ENCODE measurements at regions not wholly inside any gene's neighbourhood (a gene's known extent, or its start where the extent isn't known, plus 50 kb on each side); places are given as distances from the start of the nearest gene placed in this dataset.
A peak's percentile ranks its signal among the peaks of the same experiment; 100 is the strongest.

GRCh38 chr5:56617998-56618397 is 197.4 kb upstream of the MAP3K1 start:
- DNase-seq = no peak

DNA sequence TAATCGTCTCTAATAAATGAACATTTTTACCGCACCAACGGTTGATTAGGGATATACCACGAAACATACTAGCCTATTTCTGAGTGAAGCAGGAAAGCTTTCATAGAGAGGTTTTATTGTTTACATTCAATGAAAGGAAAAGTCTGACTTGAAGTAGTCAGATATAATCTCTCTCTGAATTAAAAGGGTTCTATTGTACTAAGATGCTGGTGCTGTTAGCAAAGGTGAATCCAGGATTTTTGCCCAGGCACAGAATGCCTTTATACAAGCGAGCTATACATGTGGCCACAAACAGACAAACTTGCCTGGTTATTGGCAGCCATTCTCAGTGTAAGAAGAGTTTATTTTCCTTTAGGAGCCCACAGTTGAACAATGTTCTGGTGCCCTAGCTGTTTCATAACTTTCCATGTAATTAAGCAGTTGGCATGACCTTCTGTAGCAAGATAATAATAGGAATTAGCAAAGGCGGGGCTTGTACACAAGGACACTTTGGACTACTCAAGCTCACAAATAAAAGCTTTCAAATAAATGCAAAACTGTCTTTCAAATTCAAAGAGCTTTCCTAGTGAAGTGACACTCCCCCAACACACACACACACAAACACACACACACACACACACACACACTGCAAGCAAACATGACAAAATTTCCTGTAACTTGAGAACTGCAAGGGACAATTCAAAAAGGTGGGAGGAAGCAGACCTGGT is 198.7 kb upstream of the MAP3K1 start:
- DNase-seq = no peak

GRCh38 chr5:56615361-56616153 is 199.8 kb upstream of the MAP3K1 start:
- DNase-seq = no peak

DNA sequence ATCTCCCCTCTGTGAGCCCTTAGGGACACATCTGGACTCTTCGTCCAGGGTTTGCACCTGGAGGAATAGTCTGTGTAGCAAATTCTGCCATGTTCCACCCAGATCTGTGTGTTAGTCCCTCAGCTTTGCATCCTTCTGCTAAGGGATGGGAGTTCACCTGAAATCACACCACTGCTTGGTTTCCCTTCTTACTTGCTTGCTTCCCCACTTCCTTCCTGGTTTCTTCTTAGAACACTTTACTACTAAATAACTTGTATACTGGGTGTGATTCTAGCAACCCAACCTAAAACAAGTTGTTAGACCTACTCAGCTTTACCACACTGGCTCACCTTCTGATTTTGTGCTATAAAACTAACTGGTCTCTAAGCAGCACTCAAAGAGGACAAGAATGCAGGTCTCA is 202.6 kb upstream of the MAP3K1 start:
- DNase-seq = no peak

- no peak for DNase-seq
These were observed 203.0 kb upstream of the MAP3K1 start for GRCh38 chr5:56612353-56612752.

GRCh38 chr5:56610093-56610698 is 205.2 kb upstream of the MAP3K1 start:
- no peak for DNase-seq

- peak; percentile 56 for DNase-seq
These were observed 207.0 kb upstream of the MAP3K1 start for GRCh38 chr5:56608217-56608925.

DNA sequence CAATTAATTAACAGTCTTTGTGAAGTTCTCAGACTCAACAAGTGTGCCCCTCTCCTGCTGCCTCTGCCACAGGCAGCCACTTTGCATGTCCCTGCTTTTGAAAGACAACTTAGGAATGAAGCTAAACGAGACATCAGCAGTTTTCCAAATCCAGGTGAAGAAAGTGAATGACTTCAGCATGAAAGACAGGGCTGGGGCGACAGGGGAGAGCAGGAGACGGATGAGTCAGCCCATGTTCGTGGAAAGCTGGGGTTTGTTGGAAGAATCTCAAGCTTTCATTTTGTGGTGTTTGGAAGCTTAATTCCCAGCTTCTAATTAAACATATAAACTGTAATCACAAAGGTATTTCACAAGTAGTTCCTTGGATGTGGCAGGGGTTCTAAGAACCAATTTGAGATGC is 207.8 kb upstream of the MAP3K1 start:
- DNase-seq = peak; percentile 71

DNA sequence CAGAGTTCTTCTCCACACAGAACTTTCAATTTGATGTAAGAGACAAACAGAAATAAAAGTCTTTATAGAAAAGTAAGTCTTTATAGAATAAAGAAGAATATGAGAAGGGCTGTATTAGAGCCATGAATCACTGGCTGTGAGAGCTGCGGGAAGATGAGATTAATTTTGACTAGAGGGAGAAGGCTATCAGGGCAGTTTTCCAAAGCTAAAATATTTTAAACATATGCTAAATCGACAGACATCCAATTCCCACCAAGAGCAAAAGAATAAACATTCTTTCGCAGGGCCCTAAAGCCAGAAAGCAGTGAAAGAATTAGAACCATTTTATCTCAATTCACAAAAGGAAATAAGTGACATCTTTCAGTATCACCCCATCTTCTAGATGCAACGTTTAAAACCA is 208.3 kb upstream of the MAP3K1 start:
- DNase-seq = peak; percentile 81

- no peak for DNase-seq
These were observed 209.2 kb upstream of the MAP3K1 start for GRCh38 chr5:56606192-56606591.

GRCh38 chr5:56605231-56605630 is 210.1 kb upstream of the MAP3K1 start:
- DNase-seq = no peak

- peak; percentile 51 for DNase-seq
These were observed 213.7 kb upstream of the MAP3K1 start for GRCh38 chr5:56601641-56602071.

DNA sequence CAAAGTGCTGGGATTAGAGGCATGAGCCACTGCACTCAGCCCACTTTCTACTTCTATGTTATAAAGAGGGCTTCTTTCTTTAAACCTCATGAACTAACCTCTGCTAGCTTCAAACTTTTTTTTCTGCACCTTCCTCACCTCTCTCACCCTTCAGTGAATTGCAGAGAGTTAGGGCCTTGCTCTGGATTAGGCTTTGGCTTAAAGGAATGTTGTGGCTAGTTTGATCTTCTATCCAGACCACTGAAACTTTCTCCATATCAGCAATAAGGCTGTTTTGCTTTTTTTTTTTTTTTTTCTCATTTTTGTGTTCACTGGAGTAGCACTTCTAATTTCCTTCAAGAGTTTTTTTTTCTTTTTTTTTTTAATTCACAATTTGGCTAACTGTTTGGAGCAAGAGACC is 216.4 kb upstream of the MAP3K1 start:
- no peak for DNase-seq

GRCh38 chr5:56596155-56596554 is 219.2 kb upstream of the MAP3K1 start:
- no peak for DNase-seq

- no peak for DNase-seq
These were observed 219.8 kb upstream of the MAP3K1 start for GRCh38 chr5:56595566-56595965.

DNA sequence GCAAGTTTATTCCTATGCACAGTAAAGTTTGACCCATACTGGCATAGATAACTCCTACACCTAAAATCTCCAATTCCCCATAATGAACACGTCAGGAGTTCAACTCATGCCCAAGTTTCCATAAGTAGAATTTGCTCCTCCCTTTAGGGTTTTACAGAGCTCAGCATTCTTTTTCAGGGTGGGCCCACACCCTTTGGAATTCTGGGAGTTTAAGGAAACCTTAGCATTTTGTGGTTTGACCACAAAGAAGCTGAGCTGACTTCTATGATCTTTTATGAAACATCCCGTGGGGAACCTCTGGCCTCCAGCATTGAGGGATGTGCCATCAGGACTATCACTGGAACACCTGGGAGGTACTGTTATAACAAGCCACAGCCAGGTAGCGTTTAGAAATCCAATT is 220.6 kb upstream of the MAP3K1 start:
- DNase-seq = peak; percentile 28

DNA sequence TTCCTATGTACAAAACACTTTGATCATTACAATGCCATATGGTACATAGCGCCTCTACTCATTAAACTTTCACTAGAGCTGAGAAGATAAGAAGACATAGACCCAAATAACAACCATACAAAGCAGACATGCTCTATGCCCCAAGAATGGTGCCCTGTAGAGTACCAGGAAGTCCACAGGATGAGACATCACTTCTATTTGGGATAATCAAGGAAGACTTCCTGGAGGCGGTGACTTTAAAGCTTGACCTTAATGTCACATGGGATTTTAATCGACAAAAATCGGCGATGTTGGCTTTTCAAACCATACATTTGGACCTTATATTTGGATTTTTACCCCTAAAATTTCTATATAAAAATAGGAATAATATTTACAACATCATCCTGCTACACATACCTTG is 224.3 kb upstream of the MAP3K1 start:
- no peak for DNase-seq

DNA sequence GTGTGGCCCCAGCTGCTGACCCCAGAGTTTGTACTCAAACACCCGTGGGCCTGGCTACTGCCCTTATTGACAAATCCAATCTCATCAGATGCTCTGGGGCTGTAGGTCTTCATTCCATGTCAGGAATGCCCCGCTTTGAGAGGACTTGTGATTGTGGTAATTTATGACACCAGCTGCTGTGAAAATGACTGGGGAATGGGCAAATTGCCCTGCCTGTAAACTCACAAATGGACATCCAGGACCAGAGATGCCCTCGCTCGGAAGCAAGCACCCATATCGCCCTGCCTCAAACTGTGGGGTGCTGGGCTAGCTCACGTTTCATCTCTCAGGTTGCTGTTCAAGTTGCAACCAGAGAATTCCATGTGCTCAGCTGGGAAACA is 225.9 kb upstream of the MAP3K1 start:
- DNase-seq = no peak

GRCh38 chr5:56588636-56589480 is 226.5 kb upstream of the MAP3K1 start:
- DNase-seq = no peak

DNA sequence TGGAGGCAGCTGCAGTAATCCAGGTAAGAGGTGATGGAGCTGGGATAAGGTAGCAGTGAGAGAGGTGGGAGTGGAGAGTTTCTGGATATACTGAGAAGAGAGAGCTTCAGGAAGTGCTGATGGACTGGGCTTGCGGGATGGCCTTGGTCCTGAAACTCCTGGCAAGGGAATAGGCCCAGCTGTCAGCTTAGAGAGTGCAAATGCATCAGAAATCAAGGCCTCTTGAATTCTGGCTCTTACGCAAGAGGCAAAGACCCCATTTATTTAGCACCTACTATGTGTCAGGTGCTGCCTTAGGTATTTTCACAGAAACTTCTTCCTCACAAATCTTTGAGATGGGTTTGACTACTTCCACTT is 227.2 kb upstream of the MAP3K1 start:
- no peak for DNase-seq

DNA sequence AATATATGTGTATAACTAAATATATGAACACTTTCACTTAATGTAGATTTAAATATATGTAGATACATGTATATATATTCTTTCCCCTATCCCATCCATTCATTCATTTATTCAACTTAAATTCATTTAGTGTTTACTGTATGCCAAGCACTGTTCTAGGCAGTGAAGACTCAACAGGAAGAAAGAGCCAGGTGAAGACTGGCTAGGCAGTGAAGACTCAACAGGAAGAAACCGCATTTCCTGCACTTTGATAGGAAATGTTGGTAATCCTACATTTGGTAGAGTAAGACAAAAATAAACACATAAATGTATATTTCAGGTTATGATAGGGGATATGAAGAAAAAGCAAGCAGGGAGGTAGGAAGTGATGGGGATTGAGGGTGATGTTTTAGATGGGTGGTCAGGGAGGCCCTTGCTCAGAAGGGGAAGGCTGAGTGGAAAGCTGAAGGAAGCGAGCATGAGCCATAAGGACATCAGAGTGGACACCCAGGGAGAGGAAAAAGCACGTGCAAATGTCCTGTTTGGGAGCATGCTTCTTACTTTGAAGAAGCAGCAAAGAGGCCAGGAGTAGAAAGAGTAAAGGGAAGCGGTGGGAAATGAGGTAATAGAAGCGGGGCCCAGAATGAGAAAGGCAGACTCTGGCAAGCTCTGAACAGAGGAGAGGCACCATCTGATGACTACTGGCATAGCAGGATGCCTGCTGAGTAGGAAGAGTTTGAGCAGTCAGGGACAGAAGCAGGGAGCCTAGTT is 227.8 kb upstream of the MAP3K1 start:
- DNase-seq = no peak
